ENCODE measurements at regions not wholly inside any gene's neighbourhood (a gene's known extent, or its start where the extent isn't known, plus 50 kb on each side); places are given as distances from the start of the nearest gene placed in this dataset.
"Not testable (repeated sequence)": the region's sequence is repeated elsewhere in the genome, so short reads cannot be mapped to it uniquely, and the experiment has no call there.

DNA sequence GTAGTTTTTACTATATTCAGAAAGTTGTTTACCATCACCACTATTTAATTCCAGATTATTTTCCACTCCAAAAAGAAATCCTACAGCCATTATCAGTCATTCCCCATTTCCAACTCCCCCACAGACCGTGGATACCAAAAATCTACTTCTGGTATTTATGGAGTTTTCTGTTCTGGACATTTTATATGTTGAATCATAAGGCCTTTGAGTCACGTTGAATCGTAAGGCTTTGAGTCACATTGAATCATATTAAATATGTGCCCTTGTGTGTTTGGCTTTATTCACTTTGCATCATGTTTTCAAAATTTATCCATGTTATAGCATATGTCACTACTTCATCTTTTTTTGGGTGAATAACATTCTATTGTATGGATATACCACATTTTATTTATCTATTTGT, 454.1 kb upstream of the NUDT12 start:
- Histone ChIP-seq H3K4me3 (ENCODE audit: low read length) (no peak overlapping the region), H3K27ac (ENCODE audit: low read length) (no peak overlapping the region), H3K9ac (ENCODE audit: low read length) (no peak overlapping the region), H2AFZ (ENCODE audit: low read depth, low read length) (no peak overlapping the region), H3K4me2 (ENCODE audit: low read length) (no peak overlapping the region), H3K4me1 (ENCODE audit: low read length) (no peaks in the 10 kb centered on the region), H3K36me3 (replicated peaks; ENCODE audit: low read depth, low read length) (no peaks in the 10 kb centered on the region), H3K27me3 (ENCODE audit: low read depth, low read length) (no peaks in the 10 kb centered on the region), H4K20me1 (ENCODE audit: insufficient read depth, low read length) (no peaks in the 10 kb centered on the region), H3K79me2 (ENCODE audit: low read length) (no peaks in the 10 kb centered on the region), H3K9me3 (ENCODE audit: insufficient read depth, low read length) (no peaks in the 10 kb centered on the region)
- TF ChIP-seq EZH2phosphoT487 (IDR thresholded peaks at IDR 0.05; ENCODE audit: low read depth), result no peak
- TF ChIP-seq, protein P1, sequence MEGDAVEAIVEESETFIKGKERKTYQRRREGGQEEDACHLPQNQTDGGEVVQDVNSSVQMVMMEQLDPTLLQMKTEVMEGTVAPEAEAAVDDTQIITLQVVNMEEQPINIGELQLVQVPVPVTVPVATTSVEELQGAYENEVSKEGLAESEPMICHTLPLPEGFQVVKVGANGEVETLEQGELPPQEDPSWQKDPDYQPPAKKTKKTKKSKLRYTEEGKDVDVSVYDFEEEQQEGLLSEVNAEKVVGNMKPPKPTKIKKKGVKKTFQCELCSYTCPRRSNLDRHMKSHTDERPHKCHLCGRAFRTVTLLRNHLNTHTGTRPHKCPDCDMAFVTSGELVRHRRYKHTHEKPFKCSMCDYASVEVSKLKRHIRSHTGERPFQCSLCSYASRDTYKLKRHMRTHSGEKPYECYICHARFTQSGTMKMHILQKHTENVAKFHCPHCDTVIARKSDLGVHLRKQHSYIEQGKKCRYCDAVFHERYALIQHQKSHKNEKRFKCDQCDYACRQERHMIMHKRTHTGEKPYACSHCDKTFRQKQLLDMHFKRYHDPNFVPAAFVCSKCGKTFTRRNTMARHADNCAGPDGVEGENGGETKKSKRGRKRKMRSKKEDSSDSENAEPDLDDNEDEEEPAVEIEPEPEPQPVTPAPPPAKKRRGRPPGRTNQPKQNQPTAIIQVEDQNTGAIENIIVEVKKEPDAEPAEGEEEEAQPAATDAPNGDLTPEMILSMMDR (IDR thresholded peaks at IDR 0.05; ENCODE audit: low read depth, low read length), result no peak

DNA sequence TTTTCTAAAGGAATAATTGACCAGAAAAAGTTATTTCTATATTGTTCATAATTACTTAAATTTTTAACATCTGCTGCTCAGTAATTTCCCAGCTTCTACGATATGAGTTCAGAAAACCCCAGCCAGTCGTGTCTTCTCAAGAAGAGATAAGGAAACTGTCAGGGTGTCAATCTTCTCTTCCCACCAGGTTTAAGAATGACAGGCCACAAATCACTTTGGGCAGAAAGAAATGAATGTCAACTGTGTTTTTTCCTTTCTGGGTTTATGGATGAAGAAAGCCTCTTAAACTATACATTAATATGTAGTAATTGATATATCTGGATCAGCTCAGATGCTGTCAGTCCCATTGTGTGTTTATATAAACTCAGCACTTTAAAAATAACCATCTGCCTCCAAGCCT, 453.2 kb upstream of the NUDT12 start:
- no peak overlapping the region for H3K27ac ChIP-seq (ENCODE audit: low read length)
- TF ChIP-seq EZH2phosphoT487 (IDR thresholded peaks at IDR 0.05; ENCODE audit: low read depth), result no peak
- TF ChIP-seq, protein P1 (IDR thresholded peaks at IDR 0.05; ENCODE audit: low read depth, low read length), result no peak
- no peaks in the 10 kb centered on the region for H4K20me1 ChIP-seq (ENCODE audit: insufficient read depth, low read length)
- H3K27me3 ChIP-seq (ENCODE audit: low read depth, low read length), result no peaks in the 10 kb centered on the region
- no peaks in the 10 kb centered on the region for H3K79me2 ChIP-seq (ENCODE audit: low read length)
- no peak overlapping the region for H3K4me2 ChIP-seq (ENCODE audit: low read length)
- no peaks in the 10 kb centered on the region for H3K9me3 ChIP-seq (ENCODE audit: insufficient read depth, low read length)
- H3K4me3 ChIP-seq (ENCODE audit: low read length), result no peak overlapping the region
- H3K9ac ChIP-seq (ENCODE audit: low read length), result no peak overlapping the region
- H3K36me3 ChIP-seq (replicated peaks; ENCODE audit: low read depth, low read length), result no peaks in the 10 kb centered on the region
- no peak overlapping the region for H2AFZ ChIP-seq (ENCODE audit: low read depth, low read length)
- H3K4me1 ChIP-seq (ENCODE audit: low read length), result no peaks in the 10 kb centered on the region

DNA sequence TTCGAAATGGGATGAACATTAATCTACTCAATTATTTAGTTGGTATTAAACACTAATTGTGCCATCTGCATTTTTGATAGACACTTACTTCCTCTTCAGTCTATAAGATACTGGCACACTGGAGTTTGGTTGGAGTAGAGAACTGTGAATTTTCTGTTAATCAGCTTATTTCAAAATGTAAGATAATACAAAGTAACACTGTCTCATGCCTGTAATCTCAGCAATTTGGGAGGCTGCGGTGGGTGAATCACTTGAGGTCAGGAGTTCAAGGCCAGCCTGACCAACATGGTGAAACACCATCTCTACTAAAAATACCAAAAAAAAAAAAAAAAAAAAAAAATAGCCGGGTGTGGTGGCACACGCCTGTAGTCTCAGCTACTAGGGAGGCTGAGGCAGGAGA, 440.2 kb upstream of the NUDT12 start:
- H3K9ac ChIP-seq (ENCODE audit: low read length); H3K4me3 ChIP-seq (ENCODE audit: low read length); H4K20me1 ChIP-seq (ENCODE audit: insufficient read depth, low read length); H3K36me3 ChIP-seq (replicated peaks; ENCODE audit: low read depth, low read length); H3K4me1 ChIP-seq (ENCODE audit: low read length); H3K9me3 ChIP-seq (ENCODE audit: insufficient read depth, low read length); H2AFZ ChIP-seq (ENCODE audit: low read depth, low read length); H3K27ac ChIP-seq (ENCODE audit: low read length); H3K27me3 ChIP-seq (ENCODE audit: low read depth, low read length); H3K4me2 ChIP-seq (ENCODE audit: low read length); H3K79me2 ChIP-seq (ENCODE audit: low read length): not testable (repeated sequence)

DNA sequence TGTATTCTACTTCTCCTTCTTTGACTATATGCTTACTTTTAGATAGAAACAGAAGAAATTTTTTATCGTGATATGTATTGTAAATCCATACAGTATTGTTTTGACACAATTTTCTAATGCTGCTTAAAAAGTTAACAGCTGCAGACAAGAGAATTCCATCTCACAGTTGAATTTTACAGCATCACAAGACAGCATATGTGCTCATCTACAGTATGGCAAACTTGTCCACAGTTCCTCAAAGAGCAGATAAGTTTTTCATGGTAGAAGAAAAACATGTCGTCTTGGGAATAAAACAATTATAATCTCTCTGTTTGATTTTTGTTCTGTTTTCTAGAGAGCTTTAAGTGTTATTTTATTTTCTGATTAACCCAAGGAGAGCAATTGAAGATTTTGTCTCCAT, 438.5 kb upstream of the NUDT12 start:
- Histone ChIP-seq H3K9ac (ENCODE audit: low read length) (no peak overlapping the region), H3K27me3 (ENCODE audit: low read depth, low read length) (no peaks in the 10 kb centered on the region), H4K20me1 (ENCODE audit: insufficient read depth, low read length) (no peaks in the 10 kb centered on the region), H3K4me1 (ENCODE audit: low read length) (no peaks in the 10 kb centered on the region), H3K9me3 (ENCODE audit: insufficient read depth, low read length) (no peaks in the 10 kb centered on the region), H3K4me2 (ENCODE audit: low read length) (no peak overlapping the region), H3K27ac (ENCODE audit: low read length) (no peak overlapping the region), H3K36me3 (replicated peaks; ENCODE audit: low read depth, low read length) (no peaks in the 10 kb centered on the region), H3K4me3 (ENCODE audit: low read length) (no peak overlapping the region), H2AFZ (ENCODE audit: low read depth, low read length) (no peak overlapping the region), H3K79me2 (ENCODE audit: low read length) (no peaks in the 10 kb centered on the region)
- TF ChIP-seq EZH2phosphoT487 (IDR thresholded peaks at IDR 0.05; ENCODE audit: low read depth), result no peak
- TF ChIP-seq, protein P1 (IDR thresholded peaks at IDR 0.05; ENCODE audit: low read depth, low read length), result no peak

DNA sequence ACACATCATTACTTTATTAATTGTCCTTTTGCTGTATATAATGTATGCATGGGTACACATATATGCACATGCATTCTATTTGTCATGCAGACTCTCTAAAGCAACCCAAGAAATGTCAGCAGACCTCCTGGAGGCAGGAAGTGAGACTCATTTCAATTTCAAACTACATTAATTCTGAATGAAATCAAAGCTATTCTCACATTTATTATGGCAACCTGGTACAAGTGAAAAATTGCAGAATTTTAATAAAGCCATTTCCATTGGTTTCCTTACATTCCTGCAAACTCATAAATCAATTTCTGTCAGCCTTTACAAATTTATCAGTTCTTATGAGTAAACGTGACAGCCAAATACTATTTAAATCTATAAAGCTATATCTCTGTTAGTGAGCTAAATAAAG, 430.4 kb upstream of the NUDT12 start:
- H4K20me1 ChIP-seq (ENCODE audit: insufficient read depth, low read length), result no peaks in the 10 kb centered on the region
- H3K9ac ChIP-seq (ENCODE audit: low read length), result no peak overlapping the region
- H3K4me3 ChIP-seq (ENCODE audit: low read length), result no peak overlapping the region

More for the DNA sequence above, 430.4 kb upstream of the NUDT12 start:
- H3K4me2 ChIP-seq (ENCODE audit: low read length), result no peak overlapping the region
- no peaks in the 10 kb centered on the region for H3K79me2 ChIP-seq (ENCODE audit: low read length)
- H3K27ac ChIP-seq (ENCODE audit: low read length), result no peak overlapping the region
- H3K4me1 ChIP-seq (ENCODE audit: low read length), result no peaks in the 10 kb centered on the region
- H2AFZ ChIP-seq (ENCODE audit: low read depth, low read length), result no peak overlapping the region
- H3K36me3 ChIP-seq (replicated peaks; ENCODE audit: low read depth, low read length), result no peaks in the 10 kb centered on the region
- no peaks in the 10 kb centered on the region for H3K27me3 ChIP-seq (ENCODE audit: low read depth, low read length)
- TF ChIP-seq EZH2phosphoT487 (IDR thresholded peaks at IDR 0.05; ENCODE audit: low read depth), result no peak
- TF ChIP-seq, protein P1 (IDR thresholded peaks at IDR 0.05; ENCODE audit: low read depth, low read length), result no peak
- no peaks in the 10 kb centered on the region for H3K9me3 ChIP-seq (ENCODE audit: insufficient read depth, low read length)
